H1 (cell line): ENCODE measurements at regions not wholly inside any gene's neighbourhood (a gene's known extent, or its start where the extent isn't known, plus 50 kb on each side); places are given as distances from the start of the nearest gene placed in this dataset.

Source experiments
- CTCF ChIA-PET: fragments of 300-600 bp; sonication (Branson Sonifier 250); formaldehyde crosslinking; loops from one replicate; lab custom pipeline; 2021; ENCODE audit not compliant: partially characterized antibody; lab: Charles Lee
- POLR2A ChIA-PET: fragments of 300-600 bp; sonication (Branson Sonifier 250); formaldehyde crosslinking; loops from one replicate; lab custom pipeline; 2021; ENCODE audit warnings: inconsistent platforms; ENCODE audit not compliant: partially characterized antibody; lab: Charles Lee
- DNase-seq, 2 experiments: peaks; one replicate each; pipeline versions ENCODE4 v3.0.0 to v3.0.0-alpha.2; 2010 to 2022; ENCODE audit warnings: low spot score in 2 of 2, low read depth in 1 of 2, mixed read lengths in 1 of 2
- FAIRE-seq: peaks from 2 replicates; lab custom pipeline; 2011; peaks lifted over from hg19 to GRCh38; lab: Jason Lieb, UNC
- H2AFZ ChIP-seq: 2 replicates; pipeline ENCODE4 v1.8.1; 2012; ENCODE audit warnings: low read length, inconsistent platforms
- H2AK5ac ChIP-seq: 2 replicates; pipeline ENCODE4 v1.6.1; 2013; ENCODE audit warnings: low read depth, low read length
- H2BK120ac ChIP-seq: replicated peaks from 2 replicates; pipeline ENCODE3; 2013; ENCODE audit warnings: low read depth, low read length, inconsistent platforms
- H2BK12ac ChIP-seq: 2 replicates; pipeline ENCODE4 v1.6.1; 2013; ENCODE audit warnings: low read depth, low read length
- H2BK15ac ChIP-seq: 2 replicates; pipeline ENCODE4 v1.6.1; 2013; ENCODE audit warnings: low read length
- H2BK20ac ChIP-seq: 2 replicates; pipeline ENCODE4 v1.6.1; 2013; ENCODE audit warnings: low read length
- H2BK5ac ChIP-seq: 2 replicates; pipeline ENCODE4 v1.6.1; 2013; ENCODE audit warnings: low read depth, low read length
- H3K14ac ChIP-seq: 2 replicates; pipeline ENCODE4 v1.6.1; 2013; ENCODE audit warnings: inconsistent platforms; ENCODE audit not compliant: insufficient read length
- H3K18ac ChIP-seq: 2 replicates; pipeline ENCODE4 v1.6.1; 2013; ENCODE audit warnings: low read length; ENCODE audit errors: extremely low read depth
- H3K23ac ChIP-seq: 2 replicates; pipeline ENCODE4 v1.6.1; 2013; ENCODE audit warnings: inconsistent platforms; ENCODE audit not compliant: insufficient read length
- H3K23me2 ChIP-seq: 2 replicates; pipeline ENCODE4 v1.6.1; 2013; ENCODE audit warnings: low read depth, low read length
- H3K27ac ChIP-seq: 2 replicates; pipeline ENCODE4 v1.6.1; 2011; ENCODE audit warnings: low read depth, low read length, inconsistent platforms
- H3K27me3 ChIP-seq, 4 experiments: replicated peaks in 1 of 4; 1 replicate in 1 of 4; 2 replicates in 3 of 4; pipeline versions ENCODE4 v1.6.1 to v1.8.1; 2011 to 2013; ENCODE audit warnings: low read length in 3 of 4, mild to moderate bottlenecking in 3 of 4, inconsistent platforms in 2 of 4, mixed read lengths in 2 of 4, moderate library complexity in 1 of 4; ENCODE audit not compliant: control insufficient read depth in 3 of 4, insufficient read depth in 3 of 4; ENCODE audit errors: extremely low read depth in 1 of 4
- H3K36me3 ChIP-seq, 4 experiments: 2 replicates each; pipeline versions ENCODE4 v1.6.1 to v1.8.1; 2011 to 2013; ENCODE audit warnings: mild to moderate bottlenecking in 4 of 4, low read length in 3 of 4, moderate library complexity in 2 of 4, control low read depth in 1 of 4, inconsistent platforms in 1 of 4; ENCODE audit not compliant: insufficient read depth in 4 of 4, control insufficient read depth in 2 of 4
- H3K4ac ChIP-seq: replicated peaks from 2 replicates; pipeline ENCODE3; 2013; ENCODE audit warnings: low read length, low read depth, mixed read lengths, inconsistent platforms; ENCODE audit not compliant: insufficient read length
- H3K4me1 ChIP-seq, 4 experiments: replicated peaks in 1 of 4; 1 replicate in 1 of 4; 2 replicates in 3 of 4; pipeline versions ENCODE4 v1.6.1 to v1.8.1; 2011 to 2013; ENCODE audit warnings: low read length in 3 of 4, inconsistent platforms in 2 of 4, mixed read lengths in 1 of 4; ENCODE audit not compliant: insufficient read depth in 4 of 4, control insufficient read depth in 3 of 4
- H3K4me2 ChIP-seq, 2 experiments: 2 replicates each; pipeline versions ENCODE4 v1.6.1 to v1.8.1; 2011 to 2013; ENCODE audit warnings: low read depth in 2 of 2, low read length in 2 of 2, control low read depth in 1 of 2, inconsistent platforms in 1 of 2, mild to moderate bottlenecking in 1 of 2; ENCODE audit not compliant: insufficient read depth in 1 of 2
- H3K4me3 ChIP-seq, 4 experiments: fragments of 200-600, 300-600 bp in 1 of 4; sonication (generic), shearing (Covaris generic), sonication (Bioruptor Twin) in 1 of 4; 2 replicates each; pipeline versions ENCODE4 v1.5.1 to v1.8.1; 2011 to 2016; ENCODE audit warnings: low read length in 4 of 4, low read depth in 3 of 4, control low read depth in 2 of 4, inconsistent platforms in 2 of 4, mild to moderate bottlenecking in 2 of 4, mixed read lengths in 1 of 4, moderate library complexity in 1 of 4; ENCODE audit not compliant: insufficient read depth in 2 of 4; ENCODE audit errors: extremely low read depth in 1 of 4
- H3K56ac ChIP-seq: replicated peaks from 2 replicates; pipeline ENCODE3; 2013; ENCODE audit warnings: low read depth, mild to moderate bottlenecking, mixed read lengths, low read length, inconsistent platforms; ENCODE audit not compliant: insufficient read length
- H3K79me1 ChIP-seq: 2 replicates; pipeline ENCODE4 v1.6.1; 2013; ENCODE audit warnings: low read depth, low read length, control low read depth
- H3K79me2 ChIP-seq, 2 experiments: 2 replicates each; pipeline versions ENCODE4 v1.6.1 to v1.8.1; 2012 to 2013; ENCODE audit warnings: low read length in 2 of 2, mild to moderate bottlenecking in 2 of 2, inconsistent platforms in 1 of 2; ENCODE audit not compliant: insufficient read depth in 2 of 2, control insufficient read depth in 1 of 2
- H3K9ac ChIP-seq, 4 experiments: replicated peaks in 1 of 4; 1 replicate in 1 of 4; 2 replicates in 3 of 4; pipeline versions ENCODE4 v1.6.1 to v1.8.1; 2011 to 2013; ENCODE audit warnings: low read depth in 3 of 4, low read length in 3 of 4, control low read depth in 2 of 4, mild to moderate bottlenecking in 2 of 4, moderate library complexity in 2 of 4, inconsistent platforms in 1 of 4; ENCODE audit errors: extremely low read depth in 1 of 4
- H3K9me3 ChIP-seq, 2 experiments: 2 replicates each; pipeline versions ENCODE4 v1.6.1 to v1.8.1; 2012 to 2013; ENCODE audit warnings: mild to moderate bottlenecking in 2 of 2, moderate library complexity in 2 of 2, control low read depth in 1 of 2, inconsistent platforms in 1 of 2, low read depth in 1 of 2, low read length in 1 of 2, mixed read lengths in 1 of 2; ENCODE audit not compliant: insufficient read depth in 2 of 2
- H4K20me1 ChIP-seq, 2 experiments: replicated peaks in 1 of 2; 2 replicates each; pipeline versions ENCODE3 to v1.8.1; 2011 to 2013; ENCODE audit warnings: inconsistent platforms in 2 of 2, low read length in 2 of 2, mild to moderate bottlenecking in 1 of 2; ENCODE audit not compliant: insufficient read depth in 2 of 2, control insufficient read depth in 1 of 2
- H4K5ac ChIP-seq: 2 replicates; pipeline ENCODE4 v1.6.1; 2013; ENCODE audit warnings: low read length, low read depth, mixed read lengths, inconsistent platforms; ENCODE audit not compliant: insufficient read length
- H4K8ac ChIP-seq: 2 replicates; pipeline ENCODE4 v1.8.0; 2013; ENCODE audit warnings: mild to moderate bottlenecking, moderate library complexity, low read length, inconsistent platforms; ENCODE audit not compliant: insufficient read depth; ENCODE audit errors: extremely low read depth
- H4K91ac ChIP-seq: replicated peaks from 2 replicates; pipeline ENCODE3; 2013; ENCODE audit warnings: low read length, mixed read lengths, inconsistent platforms; ENCODE audit not compliant: insufficient read length
- RNF2 ChIP-seq: fragments of 200-900, 300-1000 bp; sonication (generic); IDR thresholded peaks from 2 replicates; pipeline ENCODE4 v1.7.1; 2016; ENCODE audit warnings: borderline replicate concordance, low read depth, mild to moderate bottlenecking, antibody characterized with exemption, low read length; ENCODE audit not compliant: poor library complexity, severe bottlenecking; ENCODE audit errors: missing control alignments
- TEAD4 ChIP-seq: IDR thresholded peaks from 2 replicates; pipeline ENCODE4 v1.6.1; 2012; ENCODE audit warnings: low read depth, low read length, inconsistent platforms, mixed read lengths
- WGBS, 2 experiments: shearing (Covaris generic) in 1 of 2; methylation state at CpG; one replicate each; pipeline versions ENCODE4 v1.1.6 to v1.1.7; 2013 to 2015; ENCODE audit warnings: low lambda C conversion rate in 2 of 2, mixed read lengths in 2 of 2, inconsistent platforms in 1 of 2, low coverage in 1 of 2, missing lambda C conversion rate in 1 of 2; ENCODE audit not compliant: insufficient replicate concordance in 2 of 2, insufficient coverage in 1 of 2, insufficient read length in 1 of 2; ENCODE audit errors: extremely low coverage in 1 of 2, missing lambda C conversion rate in 1 of 2; 5-methylcytosine and 5-hydroxymethylcytosine counted together

- Histone ChIP-seq H3K4me2 (peak overlapping the region in 1 of 2 experiments; percentile 44; a peak in 2 of 4 replicates), H3K27me3 (no peaks in the 10 kb centered on the region), H3K4ac (no peak overlapping the region), H4K91ac (no peak overlapping the region), H2BK120ac (no peak overlapping the region)
- POLR2A ChIA-PET: no interaction called here
- peak; percentile 36; the same call in 1 of the 2 replicates for TF ChIP-seq TEAD4
- no peak for TF ChIP-seq RNF2
- TF ChIP-seq, all 59 proteins: peak for 1
- Histone ChIP-seq H4K8ac (no peak overlapping the region), H3K9me3 (no peaks in the 10 kb centered on the region), H3K56ac (no peak overlapping the region), H4K5ac (no peak overlapping the region), H3K27ac (no peak overlapping the region), H3K9ac (no peak overlapping the region), H2BK12ac (no peak overlapping the region), H3K4me3 (no peak overlapping the region), H3K23ac (no peak overlapping the region), H2AK5ac (no peak overlapping the region), H3K14ac (no peak overlapping the region), H4K20me1 (no peaks in the 10 kb centered on the region), H2AFZ (no peak overlapping the region), H2BK20ac (no peak overlapping the region), H3K79me2 (no peaks in the 10 kb centered on the region), H3K36me3 (no peaks in the 10 kb centered on the region), H2BK15ac (no peak overlapping the region), H3K23me2 (no peaks in the 10 kb centered on the region), H3K79me1 (no peaks in the 10 kb centered on the region), H3K4me1 (peaks cover 2 to 7% (median 4%) of the 10 kb centered on the region in 4 experiments; a peak in 4 of 7 replicates), H3K18ac (no peak overlapping the region), H2BK5ac (no peak overlapping the region)
- CTCF ChIA-PET: interaction anchor here (0.8 kb wide), 1 partner anchor 195 kb away, joined by 4 read pairs; the partner anchor contains the start of gene LPAR1
- FAIRE-seq (peak; percentile 7), DNase-seq (no peak)
- WGBS, 2 experiments: 53 to 100% methylated on average over 1 to 8 of the region's 8 CpGs
These were observed 96.8 kb downstream of the OR2K2 start for GRCh38 chr9:111232997-111233790.
